Transverse colon (tissue), 4 donors: ENCODE measurements at regions not wholly inside any gene's neighbourhood (a gene's known extent, or its start where the extent isn't known, plus 50 kb on each side); places are given as distances from the start of the nearest gene placed in this dataset.

Source experiments
- DNase-seq: peaks from one replicate; pipeline ENCODE4 v3.0.0-alpha.2; 2019
- H3K27ac ChIP-seq, 4 donors: fragments of 200-600 bp; sonication (generic); 2 replicates each; pipeline ENCODE4 v1.5.1; 2016 to 2018; ENCODE audit warnings: inconsistent platforms in 4 of 4
- H3K27me3 ChIP-seq: fragments of 200-600 bp; sonication (generic); 2 replicates; pipeline ENCODE4 v1.5.1; 2017; ENCODE audit warnings: inconsistent platforms
- H3K36me3 ChIP-seq, 4 donors: fragments of 200-600 bp; sonication (generic); 2 replicates each; pipeline ENCODE4 v1.5.1; 2017 to 2019; ENCODE audit warnings: inconsistent platforms in 4 of 4
- H3K4me1 ChIP-seq, 4 donors: fragments of 200-600 bp; sonication (generic); 2 replicates each; pipeline ENCODE4 v1.5.1; 2017 to 2020; ENCODE audit warnings: inconsistent platforms in 4 of 4
- H3K4me3 ChIP-seq, 4 donors: fragments of 200-600 bp; sonication (generic); 1 replicate in 1 of 4; 2 replicates in 3 of 4; pipeline versions ENCODE4 v1.5.1 to v1.6.1; 2017 to 2019; ENCODE audit warnings: inconsistent platforms in 4 of 4
- H3K9me3 ChIP-seq, 2 donors: fragments of 200-600 bp; sonication (generic); 2 replicates each; pipeline ENCODE4 v1.5.1; 2017 to 2019; ENCODE audit warnings: inconsistent platforms in 2 of 2
- EP300 ChIP-seq: sonication (generic); formaldehyde crosslinking; IDR thresholded peaks from one replicate; pipeline ENCODE4 v1.6.1; 2017; ENCODE audit warnings: antibody characterized with exemption, low read depth
- POLR2A ChIP-seq: fragments of 450-650 bp; IDR thresholded peaks from one replicate; pipeline ENCODE4 v1.6.1; 2016; ENCODE audit warnings: antibody characterized with exemption, mild to moderate bottlenecking, moderate library complexity
- POLR2AphosphoS5 ChIP-seq, 3 donors: sonication (generic); formaldehyde crosslinking; IDR thresholded peaks; one replicate each; pipeline ENCODE4 v1.6.1; 2016; ENCODE audit warnings: antibody characterized with exemption in 3 of 3
- WGBS, 2 donors: methylation state at CpG; one replicate each; pipeline ENCODE4 v1.1.5; 2018; ENCODE audit warnings: low coverage in 1 of 2; 5-methylcytosine and 5-hydroxymethylcytosine counted together
- in situ Hi-C, 4 donors: fragments of 200-750 bp; cut with MboI; loops; one replicate each; pipeline versions ENCODE4 v1.15.0 to v1.15.1; 2017; ENCODE audit warnings: low sequenced_read_pairs in 3 of 4, low pct_ligation_motif_present in 1 of 4, low pct_unique_long_range_greater_than_20kb in 1 of 4
- intact Hi-C: fragments of 100-400 bp; cut with DNase I; formaldehyde crosslinking; loops from one replicate; pipeline ENCODE4 v1.15.1; 2023; ENCODE audit warnings: low total_unique reads
- TF ChIP-seq, protein P1 (sequence below), 5 experiments: fragments of 200-600 bp in 3 of 5; fragments of 450-650 bp in 2 of 5; sonication (generic) in 3 of 5; IDR thresholded peaks; 1 replicate in 2 of 5; 2 replicates in 3 of 5; pipeline ENCODE4 v1.5.1; 2016 to 2017; ENCODE audit warnings: antibody characterized with exemption in 5 of 5, inconsistent platforms in 3 of 5, mild to moderate bottlenecking in 2 of 5, moderate library complexity in 1 of 5

DNA sequence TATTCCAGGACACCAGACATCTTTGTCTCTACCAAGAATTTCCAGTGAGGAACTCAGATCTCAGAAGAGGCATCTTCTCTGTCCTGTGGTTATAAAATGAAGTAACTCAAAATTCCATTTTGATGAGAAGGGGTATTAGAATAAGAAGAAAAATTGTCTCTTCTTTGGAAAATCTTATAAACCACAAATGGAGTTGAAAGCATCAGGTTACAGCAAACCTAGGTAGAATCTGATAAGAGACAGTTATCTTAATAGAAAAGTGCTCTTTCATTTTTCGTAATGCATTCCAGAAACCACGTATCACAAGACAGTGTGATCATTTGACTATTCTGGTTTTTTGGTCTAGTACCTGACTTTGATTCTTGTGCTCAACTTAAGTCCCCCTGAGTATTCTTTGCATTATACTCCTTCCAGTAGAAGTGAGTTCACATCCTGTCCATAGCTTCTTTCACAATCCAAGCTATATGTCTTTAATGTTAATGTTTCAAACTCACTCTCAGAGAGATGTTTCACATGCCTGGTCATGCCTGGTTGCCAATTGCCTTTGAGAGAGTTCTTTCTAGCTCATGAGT, 120.9 kb upstream of the PRDX6 start:
- intact Hi-C loops (no loop called here), in situ Hi-C loops (no loop called here)
- Histone ChIP-seq H3K9me3 (peaks cover 0 to 3% of the 10 kb centered on the region in 2 donors), H3K4me3 (no peak overlapping the region), H3K27ac (no peak overlapping the region), H3K36me3 (no peaks in the 10 kb centered on the region), H3K4me1 (no peaks in the 10 kb centered on the region), H3K27me3 (no peaks in the 10 kb centered on the region)
- WGBS, 2 donors, result 77 to 84% methylated on average over 2 of the region's 2 CpGs
- TF ChIP-seq POLR2AphosphoS5 (IDR thresholded peaks at IDR 0.05), result no peak
- TF ChIP-seq, protein P1, sequence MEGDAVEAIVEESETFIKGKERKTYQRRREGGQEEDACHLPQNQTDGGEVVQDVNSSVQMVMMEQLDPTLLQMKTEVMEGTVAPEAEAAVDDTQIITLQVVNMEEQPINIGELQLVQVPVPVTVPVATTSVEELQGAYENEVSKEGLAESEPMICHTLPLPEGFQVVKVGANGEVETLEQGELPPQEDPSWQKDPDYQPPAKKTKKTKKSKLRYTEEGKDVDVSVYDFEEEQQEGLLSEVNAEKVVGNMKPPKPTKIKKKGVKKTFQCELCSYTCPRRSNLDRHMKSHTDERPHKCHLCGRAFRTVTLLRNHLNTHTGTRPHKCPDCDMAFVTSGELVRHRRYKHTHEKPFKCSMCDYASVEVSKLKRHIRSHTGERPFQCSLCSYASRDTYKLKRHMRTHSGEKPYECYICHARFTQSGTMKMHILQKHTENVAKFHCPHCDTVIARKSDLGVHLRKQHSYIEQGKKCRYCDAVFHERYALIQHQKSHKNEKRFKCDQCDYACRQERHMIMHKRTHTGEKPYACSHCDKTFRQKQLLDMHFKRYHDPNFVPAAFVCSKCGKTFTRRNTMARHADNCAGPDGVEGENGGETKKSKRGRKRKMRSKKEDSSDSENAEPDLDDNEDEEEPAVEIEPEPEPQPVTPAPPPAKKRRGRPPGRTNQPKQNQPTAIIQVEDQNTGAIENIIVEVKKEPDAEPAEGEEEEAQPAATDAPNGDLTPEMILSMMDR (IDR thresholded peaks at IDR 0.05), result no peak
- DNase-seq, result no peak

DNA sequence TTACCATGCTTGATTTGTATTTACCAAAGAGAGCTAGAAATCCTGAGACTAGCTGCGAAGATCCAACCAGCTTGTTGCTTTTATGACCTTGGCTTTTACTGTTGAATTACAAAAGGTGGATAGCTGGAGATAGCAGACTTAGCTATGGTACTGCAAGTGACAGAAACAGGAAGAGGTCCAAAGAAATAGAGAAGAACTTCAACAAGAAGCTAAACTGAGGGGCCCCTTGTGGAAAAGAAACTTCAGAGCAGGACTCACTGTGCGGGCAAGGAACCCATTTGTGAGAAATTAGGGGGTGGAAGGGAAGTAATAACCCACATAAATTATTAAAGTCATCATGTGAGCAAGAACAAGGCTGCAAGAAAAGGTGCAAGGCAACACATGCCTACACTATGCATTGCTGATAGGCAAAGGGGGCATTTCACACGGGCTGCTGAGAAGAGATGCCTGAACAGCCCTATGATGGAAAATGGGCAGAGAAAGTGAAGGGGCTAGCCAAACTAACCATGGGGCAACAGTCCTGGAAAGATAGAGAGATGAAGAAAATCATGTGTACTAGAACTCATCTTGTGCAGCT, 116.6 kb upstream of the PRDX6 start:
- Histone ChIP-seq H3K9me3 (no peaks in the 10 kb centered on the region), H3K27me3 (no peaks in the 10 kb centered on the region), H3K4me3 (no peak overlapping the region), H3K27ac (no peak overlapping the region), H3K4me1 (no peaks in the 10 kb centered on the region), H3K36me3 (no peaks in the 10 kb centered on the region)
- intact Hi-C loops, result no loop called here
- DNase-seq, result no peak
- in situ Hi-C loops, result no loop called here
- 53 to 54% methylated on average over 3 of the region's 3 CpGs for WGBS, 2 donors
- no peak for TF ChIP-seq EP300
- TF ChIP-seq POLR2AphosphoS5 (IDR thresholded peaks at IDR 0.05), result no peak
- TF ChIP-seq, protein P1 (IDR thresholded peaks at IDR 0.05), result no peak
- no peak for TF ChIP-seq POLR2A

DNA sequence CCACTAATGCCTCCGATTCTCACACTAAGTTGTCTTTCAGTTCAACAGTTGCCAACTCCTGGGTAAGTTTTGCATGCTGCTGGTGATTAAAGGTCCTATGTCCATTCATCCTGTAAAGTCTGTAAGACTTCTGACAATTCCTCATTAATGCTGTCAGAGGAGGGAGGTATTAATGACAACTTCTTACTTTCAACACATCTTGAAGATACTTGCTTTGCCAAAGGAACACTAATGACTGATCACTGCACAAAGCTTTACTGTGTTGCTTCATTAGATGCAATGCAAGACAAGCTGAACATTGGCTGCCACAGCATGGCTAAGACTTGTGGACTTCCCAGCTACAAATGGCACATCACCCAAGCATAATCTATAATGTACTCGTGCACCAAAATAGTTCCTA, 114.6 kb upstream of the PRDX6 start:
- H3K9me3 ChIP-seq, result no peaks in the 10 kb centered on the region
- no peaks in the 10 kb centered on the region for H3K36me3 ChIP-seq
- WGBS, 2 donors, result 94 to 95% methylated on average over 2 of the region's 2 CpGs
- H3K27ac ChIP-seq, result no peak overlapping the region
- in situ Hi-C loops (no loop called here), intact Hi-C loops (no loop called here)
- no peak for TF ChIP-seq EP300
- TF ChIP-seq, protein P1 (IDR thresholded peaks at IDR 0.05), result no peak
- TF ChIP-seq POLR2AphosphoS5 (IDR thresholded peaks at IDR 0.05), result no peak
- no peak for TF ChIP-seq POLR2A
- H3K27me3 ChIP-seq, result no peaks in the 10 kb centered on the region
- DNase-seq, result no peak
- no peaks in the 10 kb centered on the region for H3K4me1 ChIP-seq
- no peak overlapping the region for H3K4me3 ChIP-seq

DNA sequence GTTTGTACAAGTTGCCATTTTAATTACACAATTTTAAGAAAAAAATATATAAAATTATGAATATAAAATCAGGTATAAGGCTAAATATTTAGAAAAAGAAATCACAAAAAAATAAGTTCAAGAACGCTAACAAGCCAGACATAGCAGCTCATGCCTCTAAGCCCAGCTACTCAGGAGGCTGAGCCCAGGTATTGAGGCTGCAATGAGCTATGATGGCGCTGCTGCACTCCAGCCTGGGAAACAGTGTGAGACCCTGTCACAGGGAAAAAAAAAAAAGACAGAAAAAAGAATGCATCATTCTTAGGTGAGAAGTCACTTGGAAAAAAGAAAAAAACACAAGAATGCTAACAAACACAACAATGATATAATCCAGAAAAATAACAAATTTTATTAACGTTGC, 112.3 kb upstream of the PRDX6 start:
- DNase-seq, result no peak
- Histone ChIP-seq H3K36me3 (no peaks in the 10 kb centered on the region), H3K27ac (no peak overlapping the region), H3K4me1 (no peaks in the 10 kb centered on the region), H3K4me3 (no peak overlapping the region), H3K27me3 (no peaks in the 10 kb centered on the region), H3K9me3 (no peaks in the 10 kb centered on the region)
- 77 to 84% methylated on average over 3 of the region's 3 CpGs for WGBS, 2 donors
- intact Hi-C loops (no loop called here), in situ Hi-C loops (no loop called here)
- TF ChIP-seq POLR2A (no peak), EP300 (no peak), POLR2AphosphoS5 (IDR thresholded peaks at IDR 0.05) (no peak)
- TF ChIP-seq, protein P1 (IDR thresholded peaks at IDR 0.05), result no peak
